Tibial nerve (tissue), 4 donors: ENCODE measurements at regions not wholly inside any gene's neighbourhood (a gene's known extent, or its start where the extent isn't known, plus 50 kb on each side); places are given as distances from the start of the nearest gene placed in this dataset.

Source experiments
- EP300 ChIP-seq, 2 donors: sonication (generic); formaldehyde crosslinking; IDR thresholded peaks; one replicate each; pipeline ENCODE4 v1.6.1; 2017; ENCODE audit warnings: antibody characterized with exemption in 2 of 2, mild to moderate bottlenecking in 1 of 2
- POLR2A ChIP-seq, 2 donors: fragments of 450-650 bp; IDR thresholded peaks; one replicate each; pipeline ENCODE4 v1.6.1; 2017; ENCODE audit warnings: antibody characterized with exemption in 2 of 2, mild to moderate bottlenecking in 2 of 2, moderate library complexity in 2 of 2
- TF ChIP-seq, protein P1 (sequence below), 5 experiments: fragments of 200-600 bp in 3 of 5; fragments of 450-650 bp in 2 of 5; sonication (generic) in 3 of 5; IDR thresholded peaks; one replicate each; pipeline ENCODE4 v1.5.1; 2016 to 2019; ENCODE audit warnings: antibody characterized with exemption in 5 of 5, mild to moderate bottlenecking in 3 of 5, moderate library complexity in 2 of 5

DNA sequence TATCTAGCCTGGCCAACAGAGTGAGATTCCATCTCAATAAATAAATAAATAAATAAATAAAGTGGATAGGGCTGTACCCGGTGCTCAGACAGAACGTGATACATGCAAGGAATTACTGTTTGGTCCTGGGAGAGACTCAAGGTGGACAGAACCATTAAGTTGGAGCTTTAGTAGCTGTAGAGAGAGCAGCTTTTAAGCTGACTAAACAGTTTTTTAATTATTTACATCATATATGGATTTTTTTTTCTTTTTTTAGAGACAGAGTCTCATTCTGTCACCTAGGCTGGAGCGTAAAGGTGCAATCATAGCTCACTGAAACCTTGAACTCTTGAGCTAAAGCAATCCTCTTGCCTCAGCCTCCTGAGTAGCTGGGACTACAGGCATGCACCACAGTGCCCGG lies 92.5 kb upstream of the ATP6AP2 start:
- TF ChIP-seq POLR2A (IDR thresholded peaks at IDR 0.05) (no peak), EP300 (IDR thresholded peaks at IDR 0.05) (no peak)
- TF ChIP-seq, protein P1, sequence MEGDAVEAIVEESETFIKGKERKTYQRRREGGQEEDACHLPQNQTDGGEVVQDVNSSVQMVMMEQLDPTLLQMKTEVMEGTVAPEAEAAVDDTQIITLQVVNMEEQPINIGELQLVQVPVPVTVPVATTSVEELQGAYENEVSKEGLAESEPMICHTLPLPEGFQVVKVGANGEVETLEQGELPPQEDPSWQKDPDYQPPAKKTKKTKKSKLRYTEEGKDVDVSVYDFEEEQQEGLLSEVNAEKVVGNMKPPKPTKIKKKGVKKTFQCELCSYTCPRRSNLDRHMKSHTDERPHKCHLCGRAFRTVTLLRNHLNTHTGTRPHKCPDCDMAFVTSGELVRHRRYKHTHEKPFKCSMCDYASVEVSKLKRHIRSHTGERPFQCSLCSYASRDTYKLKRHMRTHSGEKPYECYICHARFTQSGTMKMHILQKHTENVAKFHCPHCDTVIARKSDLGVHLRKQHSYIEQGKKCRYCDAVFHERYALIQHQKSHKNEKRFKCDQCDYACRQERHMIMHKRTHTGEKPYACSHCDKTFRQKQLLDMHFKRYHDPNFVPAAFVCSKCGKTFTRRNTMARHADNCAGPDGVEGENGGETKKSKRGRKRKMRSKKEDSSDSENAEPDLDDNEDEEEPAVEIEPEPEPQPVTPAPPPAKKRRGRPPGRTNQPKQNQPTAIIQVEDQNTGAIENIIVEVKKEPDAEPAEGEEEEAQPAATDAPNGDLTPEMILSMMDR (IDR thresholded peaks at IDR 0.05): no peak
